GM19043 (cell line): ENCODE measurements at regions not wholly inside any gene's neighbourhood (a gene's known extent, or its start where the extent isn't known, plus 50 kb on each side); places are given as distances from the start of the nearest gene placed in this dataset.
A peak's percentile ranks its signal among the peaks of the same experiment; 100 is the strongest.

Experiments
- ATAC-seq: cut with Tn5 transposase; IDR thresholded peaks from one replicate; pipeline ENCODE4 v1.9.1; 2021; ENCODE audit warnings: low read depth; ENCODE audit not compliant: unreplicated experiment

GRCh38 chr3:120838441-120839091 is 69.4 kb upstream of the STXBP5L start:
- ATAC-seq, result no peak

GRCh38 chr3:120839120-120839519 is 68.9 kb upstream of the STXBP5L start:
- ATAC-seq, result no peak

GRCh38 chr3:120841264-120841663 is 66.7 kb upstream of the STXBP5L start:
- ATAC-seq, result peak; percentile 73

GRCh38 chr3:120846073-120846472 is 61.9 kb upstream of the STXBP5L start:
- no peak for ATAC-seq

- ATAC-seq, result no peak
Observed at GRCh38 chr3:120848503-120848902, 59.5 kb upstream of the STXBP5L start.

- no peak for ATAC-seq
Observed at GRCh38 chr3:120850381-120851295, 57.4 kb upstream of the STXBP5L start.

GRCh38 chr3:120852412-120852811 is 55.6 kb upstream of the STXBP5L start:
- no peak for ATAC-seq

GRCh38 chr3:120853416-120853815 is 54.6 kb upstream of the STXBP5L start:
- ATAC-seq, result no peak

- no peak for ATAC-seq
Observed at GRCh38 chr3:120854908-120855526, 53.0 kb upstream of the STXBP5L start.

GRCh38 chr3:120855665-120856437 is 52.2 kb upstream of the STXBP5L start:
- no peak for ATAC-seq
